A549 (cell line): ENCODE measurements at regions not wholly inside any gene's neighbourhood (a gene's known extent, or its start where the extent isn't known, plus 50 kb on each side); places are given as distances from the start of the nearest gene placed in this dataset.
A peak's percentile ranks its signal among the peaks of the same experiment; 100 is the strongest.

Experiments used
- ATAC-seq, 2 experiments: fragments of 200-7000 bp in 1 of 2; fragments of >200 bp in 1 of 2; cut with Nextera tagmentation in 1 of 2; cut with Tn5 transposase in 1 of 2; 3 replicates each; pipeline versions ENCODE4 v1.8.0 to v1.9.1; 2018 to 2020; ENCODE audit warnings: mild to moderate bottlenecking in 1 of 2, moderate library complexity in 1 of 2
- CTCF ChIA-PET: fragments of 300-600 bp; sonication (Branson Sonifier 250); formaldehyde crosslinking; extraction: SDS; loops from one replicate; lab custom pipeline; 2021; ENCODE audit warnings: antibody characterized with exemption, inconsistent platforms; lab: Yijun Ruan, JAX
- POLR2A ChIA-PET: fragments of 350-600 bp; formaldehyde crosslinking; extraction: SDS; loops from one replicate; lab custom pipeline; 2021; ENCODE audit warnings: antibody characterized with exemption, inconsistent platforms; lab: Yijun Ruan, JAX
- DNase-seq, 2 experiments: peaks; one replicate each; pipeline versions ENCODE4 v3.0.0 to v3.0.0-alpha.2; 2011 to 2016; ENCODE audit warnings: low read depth in 1 of 2, low spot score in 1 of 2
- FAIRE-seq: peaks from 2 replicates; lab custom pipeline; 2011; peaks lifted over from hg19 to GRCh38; lab: Jason Lieb, UNC
- H3K27ac ChIP-seq, 2 experiments: fragments of >200 bp; sonication (Bioruptor Twin); formaldehyde crosslinking; 3 replicates each; pipeline ENCODE4 v1.5.1; 2016 to 2017
- H3K4me1 ChIP-seq: fragments of >200 bp; sonication (Bioruptor Twin); formaldehyde crosslinking; 3 replicates; pipeline ENCODE4 v1.6.1; 2016
- H3K4me2 ChIP-seq: fragments of >200 bp; sonication (Bioruptor Twin); formaldehyde crosslinking; 3 replicates; pipeline ENCODE4 v1.6.1; 2016
- H3K4me3 ChIP-seq: fragments of >200 bp; sonication (Bioruptor Twin); formaldehyde crosslinking; 3 replicates; pipeline ENCODE4 v1.5.1; 2016
- H3K9me3 ChIP-seq: fragments of >200 bp; sonication (Bioruptor Twin); formaldehyde crosslinking; 3 replicates; pipeline ENCODE4 v1.6.1; 2016
- BCL3 ChIP-seq: fragments of >200 bp; sonication (Bioruptor Twin); formaldehyde crosslinking; IDR thresholded peaks from 3 replicates; pipeline ENCODE4 v1.6.1; 2016
- BHLHE40 ChIP-seq: IDR thresholded peaks from 2 replicates; pipeline ENCODE4 v1.6.1; 2012; ENCODE audit warnings: low read depth, low read length, inconsistent platforms
- CHD4 ChIP-seq: fragments of 200-600 bp; sonication (generic); IDR thresholded peaks from 2 replicates; pipeline ENCODE4 v1.6.1; 2016; ENCODE audit warnings: antibody characterized with exemption, mild to moderate bottlenecking, borderline replicate concordance
- CTCF ChIP-seq: fragments of >200 bp; sonication (Bioruptor Twin); formaldehyde crosslinking; IDR thresholded peaks from 3 replicates; pipeline ENCODE4 v1.5.1; 2016
- EHF ChIP-seq: fragments of 250-450 bp; sonication (Bioruptor Pico); IDR thresholded peaks from 2 replicates; pipeline ENCODE4 v1.5.0; 2020; ENCODE audit warnings: mild to moderate bottlenecking
- GATA3 ChIP-seq: IDR thresholded peaks from 2 replicates; pipeline ENCODE4 v1.6.1; 2012; ENCODE audit warnings: borderline replicate concordance
- HMGXB4 ChIP-seq: fragments of 250-450 bp; sonication (Bioruptor Pico); IDR thresholded peaks from 2 replicates; pipeline ENCODE4 v1.5.0; 2021; ENCODE audit warnings: mild to moderate bottlenecking, moderate library complexity, borderline replicate concordance
- JUN ChIP-seq, 2 experiments: fragments of >200 bp; sonication (Bioruptor Twin); formaldehyde crosslinking; IDR thresholded peaks; 2 replicates in 1 of 2; 3 replicates in 1 of 2; pipeline ENCODE4 v1.6.1; 2016 to 2017
- JUNB ChIP-seq: fragments of >200 bp; sonication (Bioruptor Twin); formaldehyde crosslinking; IDR thresholded peaks from 2 replicates; pipeline ENCODE4 v1.6.1; 2016
- MAX ChIP-seq: IDR thresholded peaks from 2 replicates; pipeline ENCODE4 v1.6.1; 2012
- MAZ ChIP-seq: fragments of 150-350 bp; IDR thresholded peaks from 2 replicates; pipeline ENCODE4 v1.6.1; 2014; ENCODE audit warnings: antibody characterized with exemption, low read depth, low read length, borderline replicate concordance
- NPAS2 ChIP-seq: fragments of 250-450 bp; sonication (Bioruptor Pico); IDR thresholded peaks from 2 replicates; pipeline ENCODE4 v1.8.0; 2022; ENCODE audit warnings: mild to moderate bottlenecking, moderate library complexity, borderline replicate concordance
- NR3C1 ChIP-seq: fragments of >200 bp; sonication (Bioruptor Twin); formaldehyde crosslinking; IDR thresholded peaks from 3 replicates; pipeline ENCODE4 v1.6.1; 2017
- PBX3 ChIP-seq: IDR thresholded peaks from 2 replicates; pipeline ENCODE4 v1.6.1; 2012
- PHF8 ChIP-seq: fragments of 200-600 bp; sonication (generic); IDR thresholded peaks from 2 replicates; pipeline ENCODE4 v1.6.1; 2016; ENCODE audit warnings: low read depth, mild to moderate bottlenecking, antibody characterized with exemption, moderate library complexity, borderline replicate concordance
- RAD21 ChIP-seq, 2 experiments: fragments of >200 bp in 1 of 2; sonication (Bioruptor Twin) in 1 of 2; formaldehyde crosslinking in 1 of 2; IDR thresholded peaks in 1 of 2; conservative IDR thresholded peaks in 1 of 2; 2 replicates in 1 of 2; 3 replicates in 1 of 2; pipeline ENCODE4 v1.6.1; 2012 to 2018; ENCODE audit warnings: inconsistent platforms in 1 of 2
- REST ChIP-seq: fragments of 200-600 bp; sonication (generic); IDR thresholded peaks from 2 replicates; pipeline ENCODE4 v1.6.1; 2016; ENCODE audit warnings: antibody characterized with exemption, mild to moderate bottlenecking, moderate library complexity
- RFX5 ChIP-seq: fragments of 450-650 bp; IDR thresholded peaks from 2 replicates; pipeline ENCODE4 v1.7.1; 2014; ENCODE audit warnings: antibody characterized with exemption, mild to moderate bottlenecking, moderate library complexity
- RNF2 ChIP-seq: fragments of 200-600 bp; sonication (generic); IDR thresholded peaks from 2 replicates; pipeline ENCODE4 v1.6.1; 2016; ENCODE audit warnings: low read depth, mild to moderate bottlenecking, antibody characterized with exemption, moderate library complexity, borderline replicate concordance
- TFCP2L1 ChIP-seq: fragments of 250-450 bp; sonication (Bioruptor Pico); IDR thresholded peaks from 2 replicates; pipeline ENCODE4 v1.5.0; 2021; ENCODE audit warnings: mild to moderate bottlenecking
- TP53 ChIP-seq: fragments of 250-450 bp; sonication (Bioruptor Pico); IDR thresholded peaks from 2 replicates; pipeline ENCODE4 v1.5.0; 2021; ENCODE audit warnings: mild to moderate bottlenecking, moderate library complexity
- WGBS: methylation state at CpG from one replicate; pipeline ENCODE4 v1.1.6; 2017; ENCODE audit errors: missing lambda C conversion rate; 5-methylcytosine and 5-hydroxymethylcytosine counted together

GRCh38 chr5:23303435-23303834 is 204.0 kb upstream of the PRDM9 start:
- Histone ChIP-seq H3K9me3 (no peaks in the 10 kb centered on the region; the same call in 1 of the 3 replicates), H3K27ac (no peak overlapping the region), H3K4me1 (no peaks in the 10 kb centered on the region), H3K4me2 (peak overlapping the region; percentile 45)
- FAIRE-seq (no peak), DNase-seq (peak in 1 of 2 experiments; percentile 11)
- peak; percentile 34 to 45; a peak in 2 of 5 replicates for TF ChIP-seq RAD21 (conservative IDR thresholded peaks at IDR 0.05 in 1 of 2, IDR thresholded peaks at IDR 0.05 in 1 of 2)
- TF ChIP-seq MAX: no peak
- TF ChIP-seq, all 56 proteins: peak for 1
- peak in 1 of 2 experiments; percentile 66; a peak in 2 of 6 replicates for ATAC-seq
- ChIA-PET POLR2A (no interaction called here), CTCF (interaction anchor here (0.7 kb wide), 1 partner anchor 238 kb away, joined by 4 read pairs; no protein-coding TSS in a partner anchor)
- WGBS: 21% methylated on average over 6 of the region's 6 CpGs
- no peak overlapping the region for H3K4me3 ChIP-seq

- Histone ChIP-seq H3K9me3 (no peaks in the 10 kb centered on the region; the same call in 1 of the 3 replicates), H3K4me3 (no peak overlapping the region), H3K4me1 (no peaks in the 10 kb centered on the region), H3K27ac (no peak overlapping the region), H3K4me2 (no peak overlapping the region)
- CTCF ChIA-PET: no interaction called here
- FAIRE-seq (no peak), DNase-seq (no peak), ATAC-seq (no peak)
- POLR2A ChIA-PET: no interaction called here
- WGBS: 88% methylated on average over 1 of the region's 1 CpG
- TF ChIP-seq NR3C1 (no peak), PHF8 (no peak), BHLHE40 (no peak), BCL3 (no peak), NPAS2 (no peak), PBX3 (no peak), MAZ (no peak), MAX (no peak), REST (no peak), RNF2 (no peak), JUNB (no peak), TP53 (no peak), CHD4 (no peak), RFX5 (no peak), EHF (CRISPR knock-in tag) (no peak), GATA3 (no peak), CTCF (no peak), HMGXB4 (no peak), TFCP2L1 (CRISPR knock-in tag) (no peak), JUN (IDR thresholded peaks at IDR 0.05) (no peak)
These were observed 205.0 kb upstream of the PRDM9 start for GRCh38 chr5:23302438-23302837.
